WTC11 (cell line): ENCODE measurements at regions not wholly inside any gene's neighbourhood (a gene's known extent, or its start where the extent isn't known, plus 50 kb on each side); places are given as distances from the start of the nearest gene placed in this dataset.
"Not testable (repeated sequence)": the region's sequence is repeated elsewhere in the genome, so short reads cannot be mapped to it uniquely, and the experiment has no call there.

Experiments
- ATAC-seq: fragments of 200-7000 bp; cut with Tn5 transposase; 2 replicates; pipeline ENCODE4 v1.10.0; 2021; ENCODE audit warnings: mild to moderate bottlenecking, moderate library complexity
- CTCF ChIA-PET: fragments of 300-600 bp; sonication (Branson Sonifier 250); formaldehyde crosslinking; loops from one replicate; lab custom pipeline; 2021; ENCODE audit warnings: antibody characterized with exemption; lab: Charles Lee
- POLR2A ChIA-PET: fragments of 350-600 bp; sonication (Branson Sonifier 250); formaldehyde crosslinking; loops from one replicate; lab custom pipeline; 2021; ENCODE audit warnings: antibody characterized with exemption; lab: Charles Lee
- DNase-seq: peaks from one replicate; pipeline ENCODE4 v3.0.0; 2021; ENCODE audit warnings: low spot score
- H3K27ac Mint-ChIP-seq: 2 replicates; pipeline ENCODE4 v1.8.0; 2021; ENCODE audit warnings: mixed read lengths
- H3K27me3 Mint-ChIP-seq: 2 replicates; pipeline ENCODE4 v1.8.0; 2021; ENCODE audit warnings: low read depth, mild to moderate bottlenecking, moderate library complexity, mixed read lengths
- H3K36me3 Mint-ChIP-seq: 2 replicates; pipeline ENCODE4 v1.8.0; 2021; ENCODE audit warnings: mixed read lengths
- H3K4me1 Mint-ChIP-seq: 2 replicates; pipeline ENCODE4 v1.8.0; 2022; ENCODE audit warnings: mixed read lengths
- H3K4me3 Mint-ChIP-seq: 2 replicates; pipeline ENCODE4 v1.8.0; 2021; ENCODE audit warnings: mild to moderate bottlenecking, moderate library complexity, mixed read lengths
- H3K9me3 Mint-ChIP-seq: 2 replicates; pipeline ENCODE4 v1.8.0; 2021; ENCODE audit warnings: mixed read lengths
- AR ChIP-seq: fragments of 250-450 bp; sonication (Bioruptor Pico); IDR thresholded peaks from 2 replicates; pipeline ENCODE4 v1.9.0; 2021; ENCODE audit warnings: mild to moderate bottlenecking
- CREM ChIP-seq: sonication (generic); formaldehyde crosslinking; IDR thresholded peaks from 2 replicates; pipeline ENCODE4 v1.8.1; 2022; ENCODE audit warnings: mild to moderate bottlenecking, missing genetic modification reagents, moderate library complexity
- CTCF ChIP-seq: fragments of 200-600 bp; IDR thresholded peaks from 2 replicates; pipeline ENCODE4 v1.8.0; 2022; ENCODE audit warnings: antibody characterized with exemption
- FOXK1 ChIP-seq: sonication (generic); formaldehyde crosslinking; IDR thresholded peaks from 2 replicates; pipeline ENCODE4 v1.8.0; 2022; ENCODE audit warnings: mild to moderate bottlenecking, moderate library complexity, missing genetic modification reagents
- HMGA2 ChIP-seq: fragments of 250-450 bp; sonication (Bioruptor Pico); IDR thresholded peaks from 2 replicates; pipeline ENCODE4 v1.4.0; 2021; ENCODE audit warnings: mild to moderate bottlenecking, moderate library complexity
- HMGXB4 ChIP-seq: sonication (generic); formaldehyde crosslinking; IDR thresholded peaks from 2 replicates; pipeline ENCODE4 v1.8.1; 2023; ENCODE audit warnings: mild to moderate bottlenecking, moderate library complexity, missing genetic modification reagents
- KAT7 ChIP-seq: sonication (generic); formaldehyde crosslinking; IDR thresholded peaks from 2 replicates; pipeline ENCODE4 v1.8.1; 2023; ENCODE audit warnings: missing genetic modification reagents, mild to moderate bottlenecking, borderline replicate concordance
- MAX ChIP-seq: sonication (generic); formaldehyde crosslinking; IDR thresholded peaks from 2 replicates; pipeline ENCODE4 v1.8.0; 2022; ENCODE audit warnings: mild to moderate bottlenecking, missing genetic modification reagents
- MXD4 ChIP-seq: fragments of 250-450 bp; sonication (Bioruptor Pico); IDR thresholded peaks from 2 replicates; pipeline ENCODE4 v1.8.0; 2021; ENCODE audit warnings: mild to moderate bottlenecking, moderate library complexity, borderline replicate concordance
- MYBL2 ChIP-seq: sonication (generic); formaldehyde crosslinking; IDR thresholded peaks from 2 replicates; pipeline ENCODE4 v1.8.1; 2023; ENCODE audit warnings: mild to moderate bottlenecking, moderate library complexity, missing genetic modification reagents
- NR1H2 ChIP-seq: sonication (generic); formaldehyde crosslinking; IDR thresholded peaks from 2 replicates; pipeline ENCODE4 v1.9.0; 2021; ENCODE audit warnings: mild to moderate bottlenecking, moderate library complexity, missing genetic modification reagents
- SMAD3 ChIP-seq: sonication (generic); formaldehyde crosslinking; IDR thresholded peaks from 2 replicates; pipeline ENCODE4 v1.8.0; 2022; ENCODE audit warnings: missing genetic modification reagents, mild to moderate bottlenecking, borderline replicate concordance
- STAT6 ChIP-seq: sonication (generic); formaldehyde crosslinking; conservative IDR thresholded peaks from 2 replicates; pipeline ENCODE4 v1.8.1; 2023; ENCODE audit warnings: mild to moderate bottlenecking, low read depth, missing genetic modification reagents, moderate library complexity
- TEAD1 ChIP-seq: sonication (generic); formaldehyde crosslinking; IDR thresholded peaks from 2 replicates; pipeline ENCODE4 v1.8.0; 2022; ENCODE audit warnings: mild to moderate bottlenecking, missing genetic modification reagents
- TEAD4 ChIP-seq: sonication (generic); formaldehyde crosslinking; IDR thresholded peaks from 2 replicates; pipeline ENCODE4 v1.8.0; 2022; ENCODE audit warnings: mild to moderate bottlenecking, missing genetic modification reagents
- TP53 ChIP-seq: sonication (generic); formaldehyde crosslinking; IDR thresholded peaks from 2 replicates; pipeline ENCODE4 v1.8.1; 2023; ENCODE audit warnings: mild to moderate bottlenecking, missing genetic modification reagents
- USF1 ChIP-seq: sonication (generic); formaldehyde crosslinking; IDR thresholded peaks from 2 replicates; pipeline ENCODE4 v1.8.0; 2022; ENCODE audit warnings: mild to moderate bottlenecking, missing genetic modification reagents
- ZNF232 ChIP-seq: sonication (generic); formaldehyde crosslinking; IDR thresholded peaks from 2 replicates; pipeline ENCODE4 v1.8.0; 2022; ENCODE audit warnings: mild to moderate bottlenecking, missing genetic modification reagents
- ZNF396 ChIP-seq: fragments of 250-450 bp; sonication (Bioruptor Pico); IDR thresholded peaks from 2 replicates; pipeline ENCODE4 v1.8.0; 2021; ENCODE audit warnings: mild to moderate bottlenecking, moderate library complexity, borderline replicate concordance

GRCh38 chr4:83947830-83948193 lies 411.9 kb downstream of the GPAT3 start (continued):
- TF ChIP-seq CTCF, result no peak
- no peak for TF ChIP-seq HMGXB4 (CRISPR knock-in tag)

GRCh38 chr4:83947125-83947829 lies 411.4 kb downstream of the GPAT3 start:
- DNase-seq, result no peak
- ChIA-PET POLR2A (no interaction called here), CTCF (interaction anchor here (0.5 to 1.0 kb wide), 2 partner anchors 39 to 123 kb away, joined by 3 to 4 read pairs; no protein-coding TSS in a partner anchor)
- Mint-ChIP-seq H3K9me3 (peaks cover 6% of the 10 kb centered on the region; the same call in 1 of the 2 replicates), H3K4me3 (no peak overlapping the region), H3K27me3 (no peaks in the 10 kb centered on the region), H3K27ac (no peak overlapping the region), H3K36me3 (peaks cover 9% of the 10 kb centered on the region), H3K4me1 (peaks cover 9% of the 10 kb centered on the region)
- no peak for TF ChIP-seq MXD4
- TF ChIP-seq TP53 (CRISPR knock-in tag), result no peak
- TF ChIP-seq TEAD1 (CRISPR knock-in tag), result no peak
- TF ChIP-seq KAT7 (CRISPR knock-in tag), result no peak
- no peak for TF ChIP-seq CREM
- TF ChIP-seq TEAD4 (CRISPR knock-in tag), result no peak
- TF ChIP-seq ZNF396, result no peak
- no peak for TF ChIP-seq SMAD3
- no peak for TF ChIP-seq MYBL2 (CRISPR knock-in tag)
- TF ChIP-seq FOXK1 (CRISPR knock-in tag), result no peak
- TF ChIP-seq AR, result no peak
- TF ChIP-seq HMGA2 (CRISPR knock-in tag), result no peak
- TF ChIP-seq MAX (CRISPR knock-in tag), result no peak
- no peak for TF ChIP-seq USF1 (CRISPR knock-in tag)
- no peak for TF ChIP-seq NR1H2
- TF ChIP-seq STAT6 (CRISPR knock-in tag), result no peak
- no peak for TF ChIP-seq ZNF232 (CRISPR knock-in tag)
- ATAC-seq, result no peak

- H3K4me3 Mint-ChIP-seq, CTCF ChIA-PET, ATAC-seq, H3K27ac Mint-ChIP-seq, DNase-seq, POLR2A ChIA-PET, H3K27me3 Mint-ChIP-seq: not testable (repeated sequence)
- Mint-ChIP-seq H3K4me1 (peaks cover 13% of the 10 kb centered on the region), H3K36me3 (peaks cover 10% of the 10 kb centered on the region), H3K9me3 (peaks cover 11% of the 10 kb centered on the region)
Measured at GRCh38 chr4:83943691-83944090, 407.8 kb downstream of the GPAT3 start.
